HG02571 (cell line): ENCODE measurements at regions not wholly inside any gene's neighbourhood (a gene's known extent, or its start where the extent isn't known, plus 50 kb on each side); places are given as distances from the start of the nearest gene placed in this dataset.

Experiments
- ATAC-seq: cut with Tn5 transposase; IDR thresholded peaks from one replicate; pipeline ENCODE4 v1.9.1; 2021; ENCODE audit warnings: mild to moderate bottlenecking, moderate library complexity; ENCODE audit not compliant: unreplicated experiment

DNA sequence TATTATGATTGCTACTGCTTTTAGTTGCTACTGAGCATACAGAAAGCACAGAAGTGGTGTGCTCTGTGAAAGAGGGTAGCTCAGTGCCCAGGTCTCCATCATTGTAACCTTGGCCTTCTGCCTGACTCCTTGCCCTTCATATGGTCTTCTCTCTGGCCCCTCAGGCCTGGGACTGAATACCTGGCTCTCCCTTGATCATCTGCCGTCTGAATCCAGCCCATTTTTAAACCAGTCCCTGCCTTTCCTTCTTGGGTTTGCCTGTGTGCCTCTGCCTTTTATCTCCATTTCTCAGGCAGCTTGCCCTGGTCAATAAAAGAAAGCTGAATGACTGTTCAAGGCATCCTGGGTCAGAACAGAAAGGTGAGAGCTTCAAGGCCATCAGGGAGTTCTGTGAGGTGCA, 109.1 kb upstream of the ZNF438 start:
- ATAC-seq, result no peak

GRCh38 chr10:31142026-31142425, 110.4 kb upstream of the ZNF438 start:
- ATAC-seq, result no peak

DNA sequence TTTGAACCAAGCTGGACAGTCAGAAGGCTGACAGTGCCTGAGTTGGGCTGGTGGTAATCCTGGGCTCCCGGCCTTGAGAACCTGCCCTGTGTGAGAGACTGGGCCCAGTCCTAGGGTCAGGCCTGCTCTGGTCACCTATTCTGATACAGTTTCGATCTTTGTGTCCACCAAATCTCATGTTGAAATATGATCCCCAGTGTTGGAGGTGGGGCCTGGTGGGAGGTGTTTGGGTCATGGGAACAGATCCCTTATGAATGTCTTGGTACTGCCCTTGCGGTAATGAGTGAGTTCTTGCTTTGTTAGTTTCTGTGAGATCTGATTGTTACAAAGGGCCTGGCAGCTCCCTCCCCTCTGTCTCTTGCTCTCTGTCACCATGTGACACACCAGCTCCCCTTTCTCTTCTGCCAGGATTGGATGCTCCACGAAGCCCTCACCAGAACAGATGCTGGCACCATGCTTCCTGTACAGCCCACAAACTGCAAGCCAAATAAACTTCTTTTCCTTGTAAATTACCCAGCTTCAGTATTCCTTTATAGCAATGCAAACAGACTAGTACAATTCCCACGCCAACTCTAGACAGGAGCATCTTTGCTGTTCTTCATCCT, 111.8 kb upstream of the ZNF438 start:
- ATAC-seq, result no peak

GRCh38 chr10:31145986-31146385, 114.3 kb upstream of the ZNF438 start:
- no peak for ATAC-seq

DNA sequence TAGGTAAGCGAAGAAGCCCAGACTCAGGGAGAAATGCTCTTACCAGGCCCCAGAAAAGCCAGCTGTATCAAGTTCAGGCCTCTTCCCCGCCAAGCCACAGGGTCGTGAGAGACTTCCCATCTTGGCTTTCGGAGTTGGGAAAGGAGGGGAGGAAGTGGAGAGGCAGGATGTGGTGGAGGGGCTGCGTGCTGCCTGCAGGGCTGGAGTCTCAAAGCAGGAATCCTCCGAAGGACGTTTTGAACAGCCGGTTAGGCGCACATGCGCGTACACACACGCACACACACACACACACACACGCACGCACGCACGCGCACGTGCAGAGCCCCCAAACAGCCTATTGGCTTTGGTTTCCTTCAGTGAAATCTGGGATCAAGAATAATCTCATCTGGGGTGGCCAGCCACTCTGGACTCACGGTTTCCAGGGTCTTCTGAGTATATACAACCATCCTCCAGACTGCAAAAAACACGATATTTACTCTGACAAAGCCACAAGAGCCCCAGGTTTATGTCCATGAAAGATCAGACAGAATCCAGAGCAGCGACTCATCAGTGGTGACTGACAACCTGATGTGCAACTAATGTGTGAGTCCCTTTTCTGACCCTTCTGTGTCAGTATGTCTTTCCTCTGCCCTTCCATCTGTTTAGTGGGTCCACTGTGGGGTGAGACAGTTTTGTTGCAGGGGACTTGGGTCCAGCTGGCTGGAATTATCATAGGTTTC, 115.0 kb upstream of the ZNF438 start:
- no peak for ATAC-seq

GRCh38 chr10:31147210-31147608, 115.5 kb upstream of the ZNF438 start:
- ATAC-seq, result no peak

- no peak for ATAC-seq
Measured at GRCh38 chr10:31148951-31149350, 117.3 kb upstream of the ZNF438 start.

- no peak for ATAC-seq
Measured at GRCh38 chr10:31149835-31150512, 118.3 kb upstream of the ZNF438 start.

DNA sequence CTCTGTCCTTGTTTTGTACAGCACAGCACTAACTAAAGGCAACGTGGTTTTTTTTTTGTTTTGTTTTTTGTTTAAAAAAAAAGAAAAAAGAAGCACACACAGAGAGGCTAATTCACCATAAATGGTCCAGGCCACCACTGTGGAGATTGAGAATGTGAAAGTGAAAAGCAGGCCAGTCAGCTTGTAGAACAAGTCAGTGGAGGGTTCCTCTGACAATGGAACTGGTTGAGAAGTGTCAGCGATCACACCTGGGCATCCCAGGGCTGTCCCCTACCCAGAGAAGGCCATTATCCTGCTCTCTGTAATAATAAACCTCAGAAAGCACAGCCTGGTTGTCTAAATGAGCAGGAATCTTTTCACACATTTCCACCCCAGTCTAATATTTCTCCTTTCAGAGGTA, 119.6 kb upstream of the ZNF438 start:
- no peak for ATAC-seq

- ATAC-seq, result no peak
Measured at GRCh38 chr10:31152421-31153135, 120.9 kb upstream of the ZNF438 start.

DNA sequence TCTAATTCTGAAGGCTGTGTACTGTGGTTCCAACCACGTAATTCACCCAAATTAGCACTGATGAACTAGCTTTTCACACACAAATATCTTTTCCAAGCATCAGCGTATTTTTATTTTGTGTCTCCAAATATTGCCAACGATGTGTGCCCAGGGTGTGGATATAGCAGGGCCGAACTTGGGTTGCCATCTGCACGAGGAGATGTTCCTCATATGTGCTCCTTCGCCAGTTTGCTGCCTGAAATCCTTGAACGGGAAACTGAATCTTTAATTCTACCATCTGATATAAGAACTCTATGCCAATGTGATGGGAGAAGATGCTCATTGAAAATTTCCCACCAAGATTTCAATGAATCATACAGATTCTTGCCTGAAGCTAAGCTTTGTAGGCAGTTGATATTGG, 121.5 kb upstream of the ZNF438 start:
- ATAC-seq, result no peak

DNA sequence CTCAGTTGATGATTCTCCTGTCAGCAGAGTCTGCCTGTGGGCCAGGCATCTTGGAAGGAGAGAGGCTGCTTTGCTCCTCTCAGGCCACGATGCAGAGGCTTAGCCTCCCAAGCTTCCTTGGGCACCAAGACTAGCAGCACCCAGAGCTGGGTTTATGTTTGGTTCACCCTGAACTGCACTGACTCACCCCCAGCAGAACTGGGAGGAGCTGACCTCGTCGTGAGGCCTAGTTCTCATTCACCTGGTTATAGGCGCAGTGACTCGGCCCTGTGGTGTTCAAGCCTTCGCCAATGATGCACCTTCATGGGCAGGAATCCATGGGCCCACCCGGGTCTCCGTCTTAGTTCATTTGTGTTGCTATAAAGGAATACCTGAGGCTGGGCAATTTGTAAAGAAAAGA, 122.0 kb upstream of the ZNF438 start:
- ATAC-seq, result no peak

DNA sequence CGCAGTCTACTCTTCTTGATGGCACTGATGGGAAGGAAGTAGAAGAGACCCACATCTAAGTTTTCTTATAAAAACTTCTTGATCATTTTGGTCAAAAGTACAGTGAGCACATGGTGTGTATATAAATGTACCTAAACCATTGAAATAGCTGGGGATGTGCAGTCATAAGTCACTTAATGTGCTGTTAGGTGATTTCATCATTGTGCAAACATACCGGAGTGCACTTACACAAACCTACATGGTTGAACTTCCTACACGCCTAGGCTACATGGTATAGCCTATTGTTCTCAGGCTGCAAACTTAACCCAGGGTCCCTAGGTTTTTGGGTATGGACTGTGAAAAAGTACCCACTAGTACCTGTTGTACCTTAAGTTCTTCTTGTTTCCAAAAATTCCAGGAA, 123.3 kb upstream of the ZNF438 start:
- ATAC-seq, result no peak

GRCh38 chr10:31157123-31158010, 125.7 kb upstream of the ZNF438 start:
- ATAC-seq, result no peak

- ATAC-seq, result no peak
Measured at GRCh38 chr10:31158011-31158658, 126.5 kb upstream of the ZNF438 start.

DNA sequence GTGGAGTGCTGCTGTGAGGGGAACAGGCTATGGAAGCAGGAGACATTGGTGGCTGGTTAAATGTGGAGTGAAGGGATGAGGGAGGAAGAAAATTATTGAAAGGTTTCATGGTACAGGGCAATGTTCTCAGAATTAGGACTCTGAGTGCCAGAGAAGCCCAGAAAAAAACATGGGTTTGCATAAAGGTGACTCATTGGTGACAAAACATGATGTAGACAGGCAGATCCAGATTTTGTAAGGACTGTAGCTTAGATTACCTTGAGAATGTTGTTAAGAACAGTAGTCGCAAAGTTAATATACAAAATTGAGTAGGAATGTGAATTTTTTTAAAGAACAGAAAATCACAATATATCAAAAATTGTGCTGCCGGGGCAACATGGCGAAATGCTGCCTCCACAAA, 134.9 kb upstream of the ZNF438 start:
- no peak for ATAC-seq

GRCh38 chr10:31170636-31171035, 139.0 kb upstream of the ZNF438 start:
- no peak for ATAC-seq

GRCh38 chr10:31171402-31172083, 139.9 kb upstream of the ZNF438 start:
- no peak for ATAC-seq

- ATAC-seq, result no peak
Measured at GRCh38 chr10:31172925-31173324, 141.3 kb upstream of the ZNF438 start.

GRCh38 chr10:31173752-31174151, 142.1 kb upstream of the ZNF438 start:
- ATAC-seq, result no peak
